GM19238 (cell line): ENCODE measurements at regions not wholly inside any gene's neighbourhood (a gene's known extent, or its start where the extent isn't known, plus 50 kb on each side); places are given as distances from the start of the nearest gene placed in this dataset.

ENCODE experiments used
- DNase-seq: peaks from one replicate; pipeline ENCODE4 v3.0.0; 2011; ENCODE audit warnings: low spot score; ENCODE audit not compliant: insufficient read length

- no peak for DNase-seq
Measured at GRCh38 chr12:125473501-125473900, 408.3 kb downstream of the AACS start.

GRCh38 chr12:125487336-125487735, 422.1 kb downstream of the AACS start:
- DNase-seq = no peak

GRCh38 chr12:125491553-125491952, 426.3 kb downstream of the AACS start:
- no peak for DNase-seq

- no peak for DNase-seq
Measured at GRCh38 chr12:125492354-125493270, 427.4 kb downstream of the AACS start.

- no peak for DNase-seq
Measured at GRCh38 chr12:125493704-125494308, 428.6 kb downstream of the AACS start.

GRCh38 chr12:125503128-125503527, 437.9 kb downstream of the AACS start:
- DNase-seq = no peak

DNA sequence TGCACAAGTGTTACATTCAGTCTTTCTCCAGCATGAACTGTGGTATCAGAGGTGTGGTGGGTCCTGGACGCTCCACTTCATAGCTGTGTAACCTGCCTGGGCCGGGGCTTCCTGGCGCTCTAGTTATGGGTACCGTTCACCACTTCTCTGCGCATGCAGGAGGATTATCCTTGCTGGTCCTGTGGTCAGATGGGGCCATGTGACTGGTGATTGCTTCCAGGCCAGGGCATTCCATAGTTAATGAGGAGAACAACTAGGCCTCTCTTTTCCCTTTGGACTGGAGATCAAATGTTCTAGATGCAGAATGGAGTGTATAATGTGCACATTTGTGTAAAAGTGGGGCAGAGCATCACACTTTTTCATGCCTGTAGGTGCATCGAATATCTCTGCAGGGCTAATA, 444.0 kb downstream of the AACS start:
- no peak for DNase-seq

- DNase-seq = no peak
Measured at GRCh38 chr12:125512541-125513298, 447.5 kb downstream of the AACS start.

- DNase-seq = no peak
Measured at GRCh38 chr12:125515887-125516286, 450.7 kb downstream of the AACS start.

GRCh38 chr12:125518074-125518473, 452.8 kb downstream of the AACS start:
- DNase-seq = no peak

DNA sequence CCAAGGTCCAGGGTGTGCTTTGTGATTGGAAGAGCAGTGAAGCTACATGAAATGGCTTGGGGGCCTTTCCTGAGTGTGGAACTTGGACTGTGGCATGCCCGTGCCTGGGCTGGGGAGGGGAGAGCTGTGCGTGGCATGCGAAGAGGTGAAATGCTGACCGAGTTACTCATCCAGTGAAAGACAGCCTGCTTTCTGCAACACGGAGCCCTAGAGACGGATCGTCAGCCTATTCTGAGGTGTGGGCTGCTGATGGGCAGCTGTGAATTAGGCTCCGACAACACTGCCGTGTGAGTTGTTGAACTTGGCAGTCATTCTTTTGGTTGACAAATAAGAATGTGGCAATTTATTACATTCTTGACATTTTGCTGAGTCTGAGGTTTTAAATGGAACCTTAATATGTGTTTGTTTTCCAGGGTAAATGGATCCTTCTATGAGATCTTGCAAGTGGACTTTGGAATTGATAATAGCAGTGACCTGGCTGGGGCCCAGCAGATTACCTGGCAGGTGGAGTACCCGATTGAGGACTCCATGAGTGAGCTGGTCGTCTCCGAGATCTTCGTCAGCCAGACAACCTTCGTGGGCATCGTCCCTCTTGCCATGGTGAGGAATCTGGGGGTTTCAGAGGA, 453.9 kb downstream of the AACS start:
- no peak for DNase-seq

GRCh38 chr12:125525879-125526278, 460.6 kb downstream of the AACS start:
- no peak for DNase-seq

DNA sequence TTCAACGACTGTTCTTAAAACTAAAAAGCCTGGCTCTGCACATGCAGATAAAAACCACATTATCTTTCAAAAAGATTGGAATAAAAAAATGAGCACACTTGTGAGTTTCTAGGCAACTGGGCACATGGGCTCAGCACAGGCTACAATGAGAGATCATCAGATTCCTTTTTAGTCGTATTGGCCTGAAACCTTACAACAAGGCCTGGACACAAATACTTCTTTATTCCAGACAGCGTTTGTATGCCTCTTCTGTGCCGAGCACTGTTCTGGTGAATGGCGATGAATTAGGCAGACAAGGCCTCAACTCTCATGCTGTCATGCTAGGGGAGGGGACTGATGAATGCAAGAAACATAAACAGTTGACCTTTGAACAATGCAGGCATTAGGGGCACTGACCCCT, 463.0 kb downstream of the AACS start:
- DNase-seq = no peak

DNA sequence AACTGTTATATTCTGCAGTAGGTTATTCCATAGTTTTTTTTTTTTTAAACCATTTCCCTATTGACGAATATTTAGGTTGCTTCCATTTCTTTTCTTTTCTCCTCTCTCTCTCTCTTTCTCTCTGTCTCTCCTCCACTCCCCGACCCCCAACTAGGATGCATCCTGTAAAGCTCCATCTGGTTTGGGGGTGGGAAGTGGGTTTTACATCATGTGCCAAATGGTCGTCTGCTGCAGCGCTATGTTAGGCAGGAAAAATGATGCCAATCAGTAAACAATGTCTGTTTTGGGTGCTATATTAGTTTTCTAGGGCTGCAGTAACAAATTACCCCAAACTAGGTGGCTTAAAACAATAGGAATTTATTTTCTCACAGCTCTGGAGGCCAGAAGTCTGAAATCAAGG, 465.0 kb downstream of the AACS start:
- DNase-seq = no peak

DNA sequence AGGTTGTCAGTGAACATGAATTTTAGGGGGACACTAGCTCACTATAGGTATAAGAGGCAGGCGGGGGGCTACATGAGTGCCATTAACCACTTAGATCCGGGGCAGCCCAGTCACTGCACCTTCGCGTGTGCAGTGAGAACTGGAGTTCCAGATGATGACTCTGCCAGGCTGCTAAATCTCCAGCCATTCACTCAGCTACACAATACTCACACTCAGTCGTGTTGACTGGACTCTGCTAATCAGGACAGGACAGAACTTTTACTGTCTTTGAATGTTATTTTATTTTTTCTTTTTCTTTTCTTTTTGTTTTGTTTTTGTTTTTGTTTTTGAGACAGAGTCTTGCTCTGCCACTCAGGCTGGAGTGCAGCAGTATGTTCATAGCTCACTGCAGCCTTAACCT, 465.6 kb downstream of the AACS start:
- DNase-seq = no peak

- DNase-seq = no peak
Measured at GRCh38 chr12:125531574-125531973, 466.3 kb downstream of the AACS start.

DNA sequence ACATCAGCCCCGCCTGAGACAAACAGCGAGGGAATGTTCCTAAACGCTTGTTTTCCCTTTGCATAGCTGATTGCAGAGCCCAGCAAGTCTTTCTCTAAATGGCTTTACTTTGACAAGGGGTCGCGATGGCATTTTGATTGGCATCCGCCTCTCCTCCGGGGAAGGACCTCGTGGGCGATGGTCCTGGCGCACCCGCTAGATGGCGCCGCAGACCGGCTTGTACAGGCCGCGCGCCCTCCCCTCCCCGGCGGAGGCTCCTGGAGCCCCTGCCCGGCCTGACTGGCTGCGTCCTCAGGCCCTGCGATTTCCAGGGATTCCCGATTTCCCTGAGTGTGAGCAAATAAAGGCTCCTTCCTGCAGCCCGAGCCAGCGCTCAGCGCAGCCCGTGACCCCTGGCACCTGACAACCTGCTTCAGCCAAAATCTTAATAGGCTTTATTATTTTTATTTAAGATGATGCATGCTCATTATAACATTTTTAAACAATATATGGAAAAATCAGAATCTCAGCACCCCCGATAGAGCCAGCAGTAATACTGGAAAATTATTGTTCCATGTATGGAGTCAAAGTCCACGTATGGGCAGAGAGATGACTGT, 468.3 kb downstream of the AACS start:
- peak; percentile 28 for DNase-seq

- no peak for DNase-seq
Measured at GRCh38 chr12:125538401-125539199, 473.4 kb downstream of the AACS start.

GRCh38 chr12:125540580-125541204, 475.5 kb downstream of the AACS start:
- no peak for DNase-seq

DNA sequence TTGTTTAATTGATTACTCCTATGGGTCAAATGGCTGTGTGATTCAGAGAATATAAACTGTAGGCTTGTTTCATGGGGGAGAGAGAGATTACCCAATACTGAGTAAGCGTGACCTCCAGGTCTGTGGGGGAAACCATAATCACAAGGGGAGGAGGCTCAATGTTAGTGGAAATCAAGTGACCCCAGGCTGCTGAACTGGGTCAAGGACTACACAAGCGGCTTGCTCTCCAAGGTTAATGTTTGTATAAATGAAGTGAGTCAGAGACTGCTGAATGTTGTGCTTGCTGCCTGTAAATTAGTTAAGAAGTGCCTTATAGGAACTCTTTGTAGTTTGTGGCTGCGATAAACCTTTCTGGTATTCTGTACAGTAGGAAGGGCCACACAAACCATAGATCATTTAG, 479.7 kb downstream of the AACS start:
- DNase-seq = no peak
